Stimulated activated CD8-positive, alpha-beta memory T cell treated with anti-CD3 and anti-CD28 coated beads, Interleukin-15, amount 100 ng/mL, for 1 hour (primary cell): ENCODE measurements at regions not wholly inside any gene's neighbourhood (a gene's known extent, or its start where the extent isn't known, plus 50 kb on each side); places are given as distances from the start of the nearest gene placed in this dataset.

ENCODE experiments used
- DNase-seq: peaks from one replicate; pipeline ENCODE4 v3.0.0-alpha.2; 2020; ENCODE audit warnings: low read depth

- DNase-seq, result no peak
These were observed 54.4 kb downstream of the NIBAN1 start for GRCh38 chr1:184919892-184920291.

- DNase-seq, result no peak
These were observed 58.7 kb downstream of the NIBAN1 start for GRCh38 chr1:184915463-184916090.

- DNase-seq, result no peak
These were observed 60.2 kb downstream of the NIBAN1 start for GRCh38 chr1:184914149-184914548.

DNA sequence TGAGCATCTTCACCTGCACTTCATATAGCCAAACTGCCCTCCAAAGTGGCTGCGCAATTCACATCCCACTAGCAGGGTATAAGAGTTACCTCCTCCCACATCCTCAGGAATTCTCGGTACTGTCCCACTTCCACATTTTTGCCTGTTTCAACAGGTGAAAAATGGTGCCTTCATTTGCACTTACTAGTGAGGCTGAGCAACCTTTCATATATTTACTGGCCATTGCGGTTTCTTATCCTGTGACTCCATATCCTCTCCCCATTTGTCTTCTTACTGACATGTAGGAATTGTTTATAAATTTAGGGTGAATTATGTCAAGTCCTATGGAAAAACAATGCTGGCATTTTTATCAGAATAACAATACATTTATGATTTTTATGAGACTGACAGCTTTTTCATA, 61.9 kb downstream of the NIBAN1 start:
- DNase-seq, result no peak

GRCh38 chr1:184911830-184912229, 62.5 kb downstream of the NIBAN1 start:
- DNase-seq, result no peak

DNA sequence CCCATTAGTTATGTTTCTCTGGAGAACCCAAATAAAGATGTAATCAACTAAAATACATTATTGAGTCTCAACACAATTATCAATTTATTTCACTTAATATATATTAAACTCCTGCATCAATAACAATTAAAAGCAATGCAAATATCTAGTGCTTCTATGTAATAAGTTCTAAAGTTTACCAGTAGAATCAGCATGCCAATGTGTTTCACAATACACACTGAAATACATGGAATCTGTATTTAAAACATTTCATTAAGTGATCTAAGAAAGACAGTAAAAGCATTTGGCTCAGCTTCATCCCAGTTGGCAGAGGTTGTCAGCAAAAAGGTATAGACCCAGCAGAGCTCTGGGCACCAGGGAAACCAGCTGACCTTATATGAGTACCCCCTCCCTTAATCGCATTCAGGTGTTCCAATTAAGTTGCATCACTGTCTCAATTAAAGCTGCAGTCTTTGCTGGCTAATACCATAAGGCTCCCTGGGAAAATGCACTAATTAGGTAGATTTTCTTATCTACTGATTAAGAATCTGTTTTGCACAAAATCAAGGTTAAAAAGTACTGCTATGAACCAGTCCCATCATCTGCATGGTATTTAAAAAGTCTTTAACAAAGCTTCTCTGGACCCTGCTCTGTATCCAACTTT, 63.1 kb downstream of the NIBAN1 start:
- no peak for DNase-seq

DNA sequence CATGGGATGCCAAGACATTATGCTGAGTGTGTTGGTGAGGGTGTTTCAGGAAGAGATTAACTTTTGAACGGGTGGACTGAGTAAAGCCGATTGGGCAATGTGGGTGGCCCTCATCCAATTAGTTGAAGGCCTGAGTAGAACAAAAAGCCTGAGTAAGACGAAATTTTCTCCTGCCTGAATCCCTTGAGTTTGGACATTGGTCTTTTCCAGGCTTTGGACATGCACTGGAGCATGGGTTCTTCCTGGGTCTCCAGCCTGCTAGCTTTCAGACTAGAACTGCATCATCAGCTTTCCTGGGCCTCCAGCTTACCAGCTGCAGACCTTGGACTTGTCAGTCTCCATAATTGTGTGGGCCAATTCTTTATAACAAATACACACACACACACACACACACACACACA, 63.6 kb downstream of the NIBAN1 start:
- no peak for DNase-seq

GRCh38 chr1:184910005-184910404, 64.3 kb downstream of the NIBAN1 start:
- DNase-seq, result no peak

DNA sequence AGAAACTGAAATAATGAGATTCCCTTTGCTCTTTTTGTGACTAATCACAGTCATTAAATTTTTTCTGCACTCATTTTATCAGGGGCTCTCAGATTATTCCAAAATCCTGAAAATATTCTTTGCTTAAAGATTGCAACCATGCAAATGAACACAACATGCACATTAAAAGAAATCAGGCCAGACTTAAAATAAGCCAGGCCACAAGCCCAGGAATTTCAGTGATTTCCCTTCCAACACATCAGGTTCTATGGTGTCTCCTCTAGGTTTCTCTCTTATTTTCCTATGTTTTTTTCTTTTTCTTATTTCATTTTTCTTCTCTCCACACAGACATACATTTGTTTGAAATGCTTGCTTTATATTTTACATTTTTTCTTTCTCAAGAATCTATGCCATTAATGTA, 65.3 kb downstream of the NIBAN1 start:
- DNase-seq, result no peak

DNA sequence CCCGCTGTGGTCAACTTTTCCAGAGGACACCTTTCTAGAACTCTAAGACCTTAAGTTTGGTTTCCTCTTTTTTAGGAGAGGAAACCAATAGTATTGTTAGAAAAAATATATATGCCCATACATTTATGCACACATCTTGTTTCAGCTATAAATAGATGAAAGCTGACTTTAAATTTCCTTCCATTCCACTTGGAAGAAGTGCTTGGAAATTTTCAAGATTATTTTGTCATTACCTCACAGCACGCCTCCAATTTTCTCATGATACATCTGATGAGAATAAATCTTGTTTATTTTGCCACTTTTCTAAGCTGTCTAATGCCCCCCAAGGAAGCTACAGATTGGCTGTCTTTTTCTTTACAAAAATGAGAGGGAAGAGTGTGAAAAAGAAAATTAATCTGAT, 65.8 kb downstream of the NIBAN1 start:
- no peak for DNase-seq

- DNase-seq, result no peak
These were observed 66.8 kb downstream of the NIBAN1 start for GRCh38 chr1:184907500-184907899.

- DNase-seq, result no peak
These were observed 67.5 kb downstream of the NIBAN1 start for GRCh38 chr1:184906761-184907160.

GRCh38 chr1:184905601-184906322, 68.5 kb downstream of the NIBAN1 start:
- no peak for DNase-seq

DNA sequence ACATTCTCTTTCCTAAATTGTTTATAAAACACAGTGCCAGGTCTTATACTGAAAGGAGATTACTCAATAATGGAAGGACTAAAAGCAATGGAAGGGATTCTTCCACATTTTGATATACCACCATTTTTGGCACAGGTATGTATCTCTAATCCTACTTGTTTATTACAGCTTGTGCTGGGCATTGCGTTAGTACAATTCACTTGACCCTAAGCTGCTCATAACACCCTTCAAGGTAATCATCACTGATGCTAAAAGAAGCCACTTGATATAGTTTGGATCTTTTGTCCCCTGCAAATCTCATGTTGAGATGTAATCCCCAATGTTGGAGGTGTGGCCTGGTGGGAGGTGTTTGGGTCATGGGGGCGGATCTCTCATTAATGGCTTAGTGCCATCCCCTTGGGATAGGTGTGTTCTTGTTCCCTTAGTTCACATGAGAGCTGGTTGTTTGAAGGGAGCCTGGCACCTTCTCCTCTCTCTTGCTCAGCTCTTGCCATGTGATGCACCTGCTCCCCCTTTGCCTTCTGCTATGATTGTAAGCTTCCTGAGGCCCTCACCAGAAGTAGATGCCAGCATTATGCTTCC, 71.1 kb downstream of the NIBAN1 start:
- no peak for DNase-seq

GRCh38 chr1:184900507-184900906, 73.8 kb downstream of the NIBAN1 start:
- no peak for DNase-seq

- no peak for DNase-seq
These were observed 78.3 kb downstream of the NIBAN1 start for GRCh38 chr1:184896000-184896399.

DNA sequence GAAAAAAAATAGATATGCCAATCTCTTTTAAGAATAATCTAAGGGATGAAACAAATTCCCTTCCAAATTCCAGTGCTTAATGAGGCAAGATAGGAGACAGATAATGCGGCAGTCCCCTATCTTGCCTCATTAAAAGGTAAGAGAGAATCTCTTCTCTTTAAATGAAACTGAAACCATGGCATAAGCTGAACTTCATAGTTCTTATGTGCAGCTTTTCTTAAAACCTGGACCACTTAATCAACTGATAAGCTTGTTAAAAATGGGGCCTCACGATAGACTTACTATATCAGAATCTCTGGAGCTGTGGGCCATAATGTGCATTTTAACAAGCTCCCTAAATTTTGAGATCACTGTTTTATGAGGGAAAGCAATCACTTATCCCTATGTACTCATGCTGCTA, 79.2 kb downstream of the NIBAN1 start:
- no peak for DNase-seq

DNA sequence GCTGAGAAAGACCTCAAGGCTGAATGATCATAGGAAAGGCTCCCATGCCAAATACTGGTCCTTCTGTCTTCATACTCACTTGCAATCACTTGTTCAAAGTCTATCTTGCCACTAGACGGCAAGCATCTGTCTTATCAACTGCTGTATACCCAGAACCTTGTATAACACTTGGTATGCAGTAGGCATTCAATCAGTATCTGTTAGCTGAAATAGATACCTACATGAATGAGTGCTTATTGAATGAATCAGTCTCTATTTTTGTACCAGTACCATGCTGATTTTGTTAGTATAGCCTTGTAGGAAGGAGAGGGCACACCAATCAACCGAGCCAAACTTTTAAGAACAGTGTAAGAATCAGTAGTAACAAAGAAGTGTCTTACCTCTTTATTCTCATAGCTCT, 80.6 kb downstream of the NIBAN1 start:
- no peak for DNase-seq

GRCh38 chr1:184892116-184892515, 82.2 kb downstream of the NIBAN1 start:
- no peak for DNase-seq

GRCh38 chr1:184891440-184891839, 82.9 kb downstream of the NIBAN1 start:
- no peak for DNase-seq

DNA sequence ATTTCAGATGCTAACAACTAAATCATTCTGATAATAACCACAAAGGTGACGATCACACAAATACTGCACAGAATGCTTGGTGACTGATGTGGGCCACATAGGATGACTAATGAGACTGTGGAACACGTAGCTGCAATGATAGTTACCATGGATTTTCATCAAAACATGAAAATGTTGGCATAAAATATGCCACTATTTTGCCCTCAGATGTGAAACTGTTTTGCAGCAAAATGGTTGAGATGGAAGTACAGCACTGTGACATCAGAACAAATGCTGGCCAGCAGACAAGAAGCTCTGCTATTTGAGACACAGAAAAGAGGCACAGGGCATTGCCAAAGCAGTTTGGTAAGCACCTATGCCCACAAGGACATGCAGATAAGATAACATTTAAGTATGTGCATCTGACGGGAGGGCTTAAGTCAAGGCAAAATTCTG, 83.8 kb downstream of the NIBAN1 start:
- DNase-seq, result no peak

- no peak for DNase-seq
These were observed 84.4 kb downstream of the NIBAN1 start for GRCh38 chr1:184889902-184890301.

DNA sequence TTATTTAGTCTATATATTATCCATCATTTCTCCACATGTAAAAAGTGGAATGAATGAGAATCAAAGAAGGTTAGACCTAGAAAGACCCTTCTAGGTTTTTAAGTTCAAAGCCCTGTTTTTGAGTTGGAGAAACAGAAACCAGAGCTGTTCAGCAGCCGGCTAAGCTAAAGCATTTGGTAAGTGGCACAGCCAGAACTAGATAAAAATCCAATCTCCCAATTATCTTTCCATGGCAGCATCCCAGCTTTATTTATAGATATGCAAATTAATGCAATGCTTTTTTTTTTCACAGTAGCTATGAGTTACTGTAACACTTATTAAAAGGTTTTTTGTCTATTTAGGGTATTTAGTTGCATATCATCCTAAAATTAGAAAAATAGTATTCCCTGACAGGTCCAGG, 85.1 kb downstream of the NIBAN1 start:
- DNase-seq, result no peak
